NCI-H1436 treated with DMSO at 0.1 percent for 48 hours (cell line): ENCODE measurements at regions not wholly inside any gene's neighbourhood (a gene's known extent, or its start where the extent isn't known, plus 50 kb on each side); places are given as distances from the start of the nearest gene placed in this dataset.

Source experiments
- DNase-seq: peaks from one replicate; lab custom pipeline; 2025; lab: John Stamatoyannopoulos, UW

DNA sequence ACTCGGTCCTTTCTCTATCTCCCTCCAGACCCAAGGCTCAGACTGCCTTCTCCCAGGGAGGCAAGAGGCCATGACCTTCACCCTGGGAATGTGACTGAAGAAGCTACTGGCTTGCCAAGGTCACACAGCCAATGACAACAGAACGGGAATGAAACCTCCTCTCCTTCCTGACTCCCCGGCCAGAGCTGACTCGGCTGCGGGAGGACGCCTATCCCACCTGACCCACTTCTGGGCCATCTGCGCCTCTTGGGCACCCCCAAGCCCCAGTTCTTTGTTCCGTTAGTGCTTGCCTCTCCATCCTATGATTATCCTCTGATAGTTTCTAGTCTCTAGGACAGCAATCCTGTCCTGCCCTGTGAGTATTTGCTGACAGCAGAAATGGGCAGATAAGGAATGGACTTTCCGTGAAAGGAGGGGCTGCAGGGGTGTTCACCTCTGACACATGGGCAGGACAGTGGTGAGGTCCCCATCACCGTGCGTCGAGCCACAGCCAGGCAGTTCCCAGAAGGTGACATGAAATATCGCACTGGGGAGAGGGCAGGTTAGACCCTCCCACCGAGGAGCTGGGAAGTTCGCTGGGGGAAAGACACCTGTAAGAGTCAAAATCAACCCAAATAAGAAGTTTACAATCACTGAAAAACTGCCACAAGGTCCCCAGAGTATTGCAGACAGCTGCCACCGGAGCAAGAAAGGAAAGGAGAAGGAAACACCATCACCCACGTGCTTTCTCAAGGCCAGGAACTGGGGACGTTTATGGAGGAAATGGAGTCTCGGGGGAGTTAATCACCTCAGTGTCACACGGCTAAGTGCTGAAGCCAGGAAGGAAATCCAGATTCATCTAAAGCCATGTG, 63.0 kb downstream of the INSIG1 start:
- DNase-seq: no peak

DNA sequence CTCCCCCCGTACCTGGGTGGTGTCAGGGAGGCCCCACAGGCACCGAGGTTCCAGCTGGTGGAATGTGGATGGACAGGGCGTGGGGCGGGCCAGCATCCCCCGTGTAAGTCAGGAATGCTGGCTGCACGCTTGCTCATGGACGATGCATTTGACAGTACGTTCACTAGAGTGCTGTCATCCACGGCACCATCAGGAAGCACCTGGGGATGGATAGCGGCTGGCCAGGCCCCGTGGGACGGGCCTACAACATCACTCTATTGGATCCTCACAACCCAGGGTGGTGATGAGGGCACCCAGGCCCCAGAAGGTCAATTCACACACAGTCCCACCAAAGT, 63.6 kb downstream of the INSIG1 start:
- no peak for DNase-seq

- no peak for DNase-seq
Observed at GRCh38 chr7:155361947-155362346, 64.3 kb downstream of the INSIG1 start.

GRCh38 chr7:155362380-155363145, 64.9 kb downstream of the INSIG1 start:
- no peak for DNase-seq

GRCh38 chr7:155363146-155363539, 65.5 kb downstream of the INSIG1 start:
- no peak for DNase-seq

DNA sequence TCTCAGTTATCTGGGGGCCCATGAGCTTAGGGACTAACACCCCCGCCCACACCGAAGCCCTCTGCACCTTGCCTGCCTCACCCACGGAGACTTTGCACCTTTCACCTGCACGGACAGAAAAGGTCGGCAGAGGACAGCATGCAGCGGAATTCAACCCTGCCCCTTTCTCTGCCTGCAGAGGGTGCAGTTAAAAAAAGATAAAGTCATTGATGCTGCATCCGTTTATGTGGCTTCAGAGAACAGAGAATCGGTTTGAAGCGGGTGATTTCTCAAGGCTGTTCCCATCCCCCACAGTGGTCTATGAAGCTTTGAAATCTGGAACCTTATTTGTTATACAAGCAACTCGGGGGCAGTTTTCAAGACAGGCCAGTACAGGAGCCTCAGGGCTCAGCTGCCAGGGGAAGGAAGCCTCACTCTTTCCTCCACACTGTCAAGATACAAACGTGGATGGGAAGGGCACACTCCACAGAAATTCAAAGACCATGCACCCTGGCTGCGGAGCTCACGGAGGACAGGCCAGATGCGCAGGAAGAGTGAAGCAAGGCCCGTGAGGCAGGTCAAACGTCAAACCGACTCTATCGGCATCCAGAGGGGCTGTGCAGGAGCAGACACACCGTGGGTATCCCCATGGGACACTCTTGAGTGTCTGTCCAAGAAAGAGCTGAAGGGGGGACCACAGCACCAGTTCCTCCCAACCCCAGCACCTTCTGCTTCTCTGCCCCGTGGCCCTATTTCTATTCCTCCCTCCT, 66.3 kb downstream of the INSIG1 start:
- DNase-seq: no peak

GRCh38 chr7:155365146-155365874, 67.6 kb downstream of the INSIG1 start:
- DNase-seq: no peak

- DNase-seq: no peak
Observed at GRCh38 chr7:155368894-155369600, 71.4 kb downstream of the INSIG1 start.

DNA sequence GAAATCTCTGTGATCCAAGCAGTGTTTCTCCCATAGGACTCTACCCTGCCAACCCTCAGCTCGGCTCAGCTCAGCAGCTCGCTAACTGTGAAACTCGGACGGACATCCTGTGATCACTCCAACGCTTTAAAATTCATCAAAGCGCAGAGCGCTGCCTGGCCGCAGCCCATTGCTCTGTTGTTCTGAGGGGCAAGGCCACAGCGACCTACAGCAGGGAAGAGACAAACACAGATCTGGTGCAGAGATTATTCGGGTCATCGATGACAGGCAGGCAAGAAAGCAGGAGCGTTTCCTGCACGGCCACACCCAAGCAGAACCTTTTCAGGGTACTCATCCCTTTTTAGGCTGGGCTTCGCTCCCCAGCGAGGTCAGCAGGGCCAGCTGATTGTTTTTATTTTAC, 72.1 kb downstream of the INSIG1 start:
- no peak for DNase-seq

DNA sequence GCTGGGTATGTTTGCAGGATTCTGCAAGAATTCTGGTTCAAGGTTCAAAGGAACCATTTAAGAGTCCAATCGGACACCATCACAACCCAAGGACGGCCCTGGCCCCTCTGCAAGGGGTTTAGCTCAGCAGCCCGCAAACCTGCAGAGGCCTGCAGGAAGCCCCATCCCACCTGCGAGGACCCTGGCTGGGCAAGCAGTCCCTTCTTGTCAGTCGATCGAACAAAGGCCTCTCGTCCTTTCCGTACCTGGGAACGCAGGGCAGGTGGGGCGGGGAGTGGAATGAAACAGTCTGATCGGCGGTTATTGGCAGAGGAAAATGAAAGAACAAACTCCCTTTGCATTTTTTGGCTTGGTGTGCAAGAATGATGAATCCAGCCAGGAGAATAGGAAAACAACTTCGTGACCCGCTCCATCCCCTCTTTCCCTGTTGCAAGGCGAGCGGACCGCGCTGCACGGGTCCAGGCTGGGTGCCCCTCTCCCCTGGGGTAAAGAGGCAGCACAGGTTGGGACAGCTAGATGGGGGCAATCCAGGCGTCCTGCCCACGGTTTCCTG, 73.7 kb downstream of the INSIG1 start:
- DNase-seq: no peak

- DNase-seq: no peak
Observed at GRCh38 chr7:155371884-155372781, 74.5 kb downstream of the INSIG1 start.

GRCh38 chr7:155372782-155373358, 75.2 kb downstream of the INSIG1 start:
- DNase-seq: no peak

GRCh38 chr7:155373359-155374273, 75.9 kb downstream of the INSIG1 start:
- no peak for DNase-seq

- DNase-seq: no peak
Observed at GRCh38 chr7:155374276-155375252, 76.9 kb downstream of the INSIG1 start.

DNA sequence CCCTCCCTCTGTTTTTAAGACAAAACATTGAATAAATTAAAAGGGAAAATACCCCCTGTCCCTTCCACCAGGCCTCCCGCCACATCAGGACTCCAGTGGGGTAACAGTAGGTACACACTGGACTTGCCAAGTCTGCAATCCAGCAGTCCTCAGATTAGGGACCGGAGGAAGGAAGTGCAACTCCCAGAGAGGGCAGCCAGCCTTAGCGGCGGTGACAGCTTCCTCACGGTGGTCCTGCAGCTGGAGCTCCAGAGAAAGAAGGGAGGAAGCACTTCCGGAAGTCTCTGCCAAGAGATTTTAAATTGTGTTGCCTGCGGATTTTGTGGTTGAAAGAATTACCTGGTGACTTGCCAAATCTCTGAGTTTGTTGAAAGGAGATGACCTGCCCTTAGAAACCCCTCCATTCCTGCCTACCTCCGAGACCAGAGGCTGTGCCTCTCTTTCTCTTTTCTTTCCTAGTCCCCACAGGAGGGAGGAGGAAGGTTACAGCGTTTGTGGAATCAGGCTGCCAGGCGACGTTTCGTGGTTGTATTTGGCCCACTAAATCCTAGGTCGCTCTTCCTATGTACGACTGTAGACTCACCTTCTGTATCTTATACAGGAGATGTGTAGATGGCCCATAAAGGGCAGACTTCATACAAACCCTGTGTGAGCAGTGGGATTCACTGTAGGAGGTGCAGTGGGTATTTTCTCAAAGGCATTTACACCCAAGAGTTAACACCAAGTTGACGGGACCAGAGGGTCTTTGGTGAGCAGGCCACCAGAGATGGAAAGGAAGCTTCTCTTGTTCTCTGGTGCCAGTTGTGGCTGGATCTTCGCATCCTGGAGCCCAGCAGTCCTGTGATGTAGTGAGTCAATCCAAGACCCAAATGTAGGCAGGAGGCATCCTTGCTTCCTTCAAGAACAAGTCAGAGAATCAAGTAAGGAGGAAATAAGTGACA, 77.9 kb downstream of the INSIG1 start:
- DNase-seq: no peak
